GM21381 (cell line): ENCODE measurements at regions not wholly inside any gene's neighbourhood (a gene's known extent, or its start where the extent isn't known, plus 50 kb on each side); places are given as distances from the start of the nearest gene placed in this dataset.
"Not testable (repeated sequence)": the region's sequence is repeated elsewhere in the genome, so short reads cannot be mapped to it uniquely, and the experiment has no call there.

Experiments
- ATAC-seq: cut with Tn5 transposase; IDR thresholded peaks from one replicate; pipeline ENCODE4 v1.9.1; 2021; ENCODE audit warnings: mild to moderate bottlenecking, moderate library complexity; ENCODE audit not compliant: unreplicated experiment

- ATAC-seq = no peak
Measured at GRCh38 chr3:73894474-73895213, 269.9 kb upstream of the PDZRN3 start.

DNA sequence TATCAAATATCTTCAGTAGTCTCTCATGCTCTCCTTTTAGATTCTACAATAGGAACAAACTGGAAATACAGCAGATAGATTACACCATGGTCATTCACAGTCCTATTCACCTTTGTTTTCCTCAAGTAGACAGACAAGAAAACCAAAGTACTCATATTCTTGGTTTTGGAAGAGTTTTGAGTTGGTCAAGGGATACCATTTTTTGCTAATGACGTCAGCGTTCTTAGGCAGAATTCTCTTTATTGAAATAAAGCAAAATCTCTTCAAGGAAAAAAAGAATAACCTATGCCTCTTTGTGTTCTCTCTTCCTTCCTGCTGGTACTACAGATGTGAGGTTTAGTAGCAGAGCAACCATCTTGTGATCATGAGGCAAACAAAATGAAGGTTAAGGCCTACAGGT, 268.3 kb upstream of the PDZRN3 start:
- ATAC-seq = no peak

- no peak for ATAC-seq
Measured at GRCh38 chr3:73885862-73886261, 261.1 kb upstream of the PDZRN3 start.

DNA sequence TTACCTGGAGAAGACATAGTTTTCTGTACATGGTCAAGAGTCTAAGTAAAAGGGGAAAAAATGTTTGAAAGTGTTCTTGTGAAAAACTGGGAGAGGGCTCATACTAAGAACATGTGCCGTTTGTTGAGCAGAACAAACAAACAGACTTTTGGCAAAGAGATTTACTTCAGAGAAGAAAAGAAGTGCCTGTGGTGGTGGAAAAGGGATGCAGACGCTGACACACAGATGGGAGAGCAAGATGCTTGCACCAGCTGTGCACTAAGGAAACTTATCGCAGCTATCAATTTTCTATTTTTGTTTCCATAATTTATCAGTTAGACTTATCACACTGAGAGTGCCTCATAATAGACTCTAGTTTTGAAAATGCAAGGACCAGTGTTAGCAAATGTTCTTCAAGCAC, 259.6 kb upstream of the PDZRN3 start:
- ATAC-seq = no peak

- ATAC-seq = no peak
Measured at GRCh38 chr3:73883497-73883896, 258.8 kb upstream of the PDZRN3 start.

DNA sequence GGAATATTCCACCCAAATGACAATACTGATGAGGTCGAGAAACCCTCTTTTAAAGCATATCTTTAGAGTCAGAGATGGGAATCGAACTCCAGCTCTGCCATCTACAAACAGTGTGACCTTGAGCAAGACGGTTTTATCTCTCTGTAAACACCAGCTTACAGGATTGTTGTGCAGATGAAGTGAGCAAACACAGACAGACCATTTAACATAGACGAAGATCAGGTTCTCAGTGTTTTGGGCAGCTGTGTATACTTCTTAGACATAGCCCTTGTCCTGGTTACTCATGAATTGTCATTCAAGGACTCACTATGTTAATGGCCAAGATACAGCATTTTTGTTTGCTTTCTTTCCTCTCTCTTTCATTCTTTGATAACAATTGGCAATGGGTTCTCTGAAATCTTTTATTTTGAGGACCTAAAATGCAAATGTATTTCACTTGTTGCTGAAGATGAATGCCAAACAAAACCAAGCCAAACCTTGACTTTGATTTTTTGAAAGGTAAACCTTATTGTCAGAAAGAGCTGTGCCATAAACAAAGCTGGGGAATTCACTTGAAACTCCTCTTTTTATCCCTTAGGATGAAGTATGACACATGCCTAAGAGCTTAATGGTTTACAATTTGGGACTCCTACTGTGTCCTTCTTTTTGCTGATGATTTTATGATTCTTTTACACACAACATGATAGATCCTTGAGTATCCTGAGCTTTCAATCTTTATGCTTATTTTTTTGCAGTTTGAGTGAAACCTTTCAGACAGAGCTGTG, 250.0 kb upstream of the PDZRN3 start:
- ATAC-seq = no peak

DNA sequence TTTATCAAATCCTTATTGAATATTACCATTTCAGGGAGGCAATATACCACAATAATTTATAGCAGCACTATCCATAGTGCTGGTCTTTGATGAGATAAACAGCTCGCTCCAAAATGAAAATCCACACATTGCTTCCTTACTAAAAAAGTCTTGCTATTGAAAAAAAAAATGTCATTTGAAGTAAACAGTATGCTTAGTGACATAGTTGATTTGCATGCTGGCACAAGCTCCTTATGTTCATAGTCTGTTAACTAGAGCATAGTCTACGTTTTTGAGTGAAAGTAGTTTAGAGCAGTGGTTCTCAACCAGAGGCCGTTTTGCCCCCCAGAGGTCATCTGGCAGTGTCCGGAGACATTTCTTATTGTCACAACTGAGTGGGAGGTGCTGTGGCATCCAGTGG, 249.4 kb upstream of the PDZRN3 start:
- ATAC-seq = no peak

DNA sequence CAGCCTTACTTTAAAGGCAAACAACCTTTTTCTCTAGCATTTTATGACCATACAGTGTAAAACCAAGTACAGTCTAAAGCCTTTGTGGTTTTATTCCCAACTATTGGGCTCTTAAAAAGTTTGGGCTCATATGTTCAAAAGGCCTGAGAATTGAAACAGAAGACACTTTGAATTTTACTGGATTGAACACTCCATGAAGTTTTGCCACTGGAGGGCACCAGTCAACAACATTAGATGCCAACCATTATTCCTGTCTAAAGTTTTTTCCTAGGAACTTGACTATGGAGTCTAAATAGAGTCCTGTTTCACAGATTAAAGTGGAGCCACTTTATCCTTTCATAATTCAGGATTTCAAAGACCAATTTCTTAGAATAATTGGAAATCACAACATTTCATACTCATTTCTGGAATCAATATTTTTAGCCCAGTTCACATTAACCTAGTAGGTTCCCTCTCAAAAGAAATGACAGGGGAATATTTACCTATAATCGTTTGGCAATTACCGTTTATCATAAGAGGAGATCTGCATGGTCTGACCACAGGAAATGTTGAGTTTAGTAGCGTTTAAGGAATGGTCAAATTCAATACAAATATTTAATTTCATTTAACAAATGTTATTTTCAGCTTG, 244.1 kb upstream of the PDZRN3 start:
- no peak for ATAC-seq

GRCh38 chr3:73867524-73867923, 242.8 kb upstream of the PDZRN3 start:
- no peak for ATAC-seq

- ATAC-seq = no peak
Measured at GRCh38 chr3:73866846-73867245, 242.1 kb upstream of the PDZRN3 start.

DNA sequence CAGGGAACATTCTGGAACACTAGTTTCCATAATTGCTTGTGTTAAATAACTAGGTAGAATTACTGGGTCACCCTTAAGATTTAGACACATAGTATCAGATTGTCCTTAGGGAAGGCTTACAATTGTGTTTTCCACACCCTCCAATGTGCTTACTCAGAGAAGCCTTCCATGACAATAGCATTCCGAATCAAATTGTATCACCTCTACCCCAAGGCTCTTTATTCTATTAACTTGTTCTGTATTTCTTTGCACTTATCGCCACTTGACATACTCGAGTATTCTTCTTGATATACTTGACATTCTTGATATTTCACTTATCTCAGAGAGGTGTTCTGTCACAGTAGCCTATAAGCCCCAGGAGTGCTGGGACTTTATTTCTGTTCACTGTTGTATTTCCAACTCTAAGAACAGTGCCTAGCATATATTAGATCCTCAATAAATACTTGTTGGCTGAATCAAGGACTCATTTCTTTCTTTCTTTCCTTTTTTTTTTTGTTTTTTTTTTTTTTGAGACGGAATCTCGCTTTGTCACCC, 238.9 kb upstream of the PDZRN3 start:
- no peak for ATAC-seq

- no peak for ATAC-seq
Measured at GRCh38 chr3:73855813-73856212, 231.1 kb upstream of the PDZRN3 start.

DNA sequence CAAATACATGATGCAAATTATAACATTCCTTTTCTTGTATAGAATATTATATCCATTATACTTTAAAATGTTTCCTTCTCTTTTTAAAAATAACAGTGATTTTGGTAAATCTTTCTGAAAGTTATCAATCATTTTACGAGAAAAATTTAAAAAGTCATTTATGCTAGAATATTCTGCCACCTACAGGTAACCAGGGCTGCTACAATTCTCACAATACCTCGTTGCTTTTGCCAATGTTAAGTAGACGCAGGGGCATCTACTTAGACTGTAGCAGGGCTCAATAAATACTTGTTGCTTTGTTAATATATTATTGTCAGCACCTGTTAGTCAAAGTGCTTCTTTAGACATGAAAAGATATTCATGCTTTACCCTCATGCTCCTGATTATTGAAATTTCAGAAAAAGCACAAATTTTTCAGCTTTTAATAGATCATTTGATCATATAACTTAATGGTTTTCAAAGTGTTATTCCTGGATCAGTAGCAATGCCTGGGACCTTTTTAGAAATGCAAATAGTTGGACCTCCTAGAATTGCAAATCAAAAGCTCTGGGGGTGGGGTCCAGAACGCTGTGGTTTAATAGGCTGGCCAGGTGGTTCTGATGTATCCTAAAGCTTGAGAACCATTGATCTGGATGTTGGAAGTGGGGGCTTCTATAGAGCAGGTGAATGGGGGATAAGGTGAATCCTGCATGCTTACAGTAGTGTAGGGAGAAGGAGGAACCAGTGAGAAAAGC, 223.6 kb upstream of the PDZRN3 start:
- ATAC-seq = no peak

GRCh38 chr3:73846951-73847350, 222.2 kb upstream of the PDZRN3 start:
- ATAC-seq = no peak

GRCh38 chr3:73839032-73839431, 214.3 kb upstream of the PDZRN3 start:
- ATAC-seq = no peak

DNA sequence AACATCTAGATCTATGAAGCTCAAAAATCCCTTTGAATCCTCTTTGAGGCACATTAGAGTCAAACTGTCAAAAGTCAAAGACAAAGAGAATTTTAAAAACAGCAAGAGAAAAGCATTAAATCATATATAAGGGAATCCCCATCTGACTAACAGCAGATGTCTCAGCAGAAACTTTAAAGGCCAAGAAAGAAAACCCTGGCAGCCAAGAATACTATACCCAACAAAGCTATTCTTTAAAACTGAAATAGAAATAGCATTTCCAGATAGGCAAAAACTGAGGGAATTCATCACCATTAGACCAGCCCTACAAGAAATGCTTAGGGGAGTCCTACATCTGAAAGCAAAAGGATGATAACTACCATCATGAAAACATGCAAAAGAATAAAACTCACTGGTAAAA, 211.2 kb upstream of the PDZRN3 start:
- ATAC-seq = no peak

GRCh38 chr3:73832426-73832825, 207.7 kb upstream of the PDZRN3 start:
- no peak for ATAC-seq

GRCh38 chr3:73828348-73828747, 203.6 kb upstream of the PDZRN3 start:
- ATAC-seq = no peak

- no peak for ATAC-seq
Measured at GRCh38 chr3:73827725-73828211, 203.0 kb upstream of the PDZRN3 start.

DNA sequence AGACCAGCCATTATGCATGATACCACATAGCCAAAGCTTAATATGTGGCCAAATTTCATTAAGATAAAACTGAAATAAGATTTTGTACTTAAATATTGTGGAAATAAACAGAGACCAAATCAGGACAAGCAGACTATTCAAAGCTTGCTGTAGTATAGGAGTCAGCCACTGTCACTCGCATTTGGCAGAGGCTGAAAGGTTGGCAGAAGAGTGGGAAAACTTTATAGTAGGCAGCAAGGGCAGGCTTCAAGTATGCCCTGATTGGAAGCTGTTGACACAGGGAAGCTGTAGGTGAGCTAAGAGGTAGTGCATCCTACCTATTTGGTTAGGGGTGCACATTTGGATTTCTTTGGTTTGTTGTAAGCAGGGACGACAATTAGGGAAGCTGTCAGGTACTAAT, 202.5 kb upstream of the PDZRN3 start:
- ATAC-seq = no peak

DNA sequence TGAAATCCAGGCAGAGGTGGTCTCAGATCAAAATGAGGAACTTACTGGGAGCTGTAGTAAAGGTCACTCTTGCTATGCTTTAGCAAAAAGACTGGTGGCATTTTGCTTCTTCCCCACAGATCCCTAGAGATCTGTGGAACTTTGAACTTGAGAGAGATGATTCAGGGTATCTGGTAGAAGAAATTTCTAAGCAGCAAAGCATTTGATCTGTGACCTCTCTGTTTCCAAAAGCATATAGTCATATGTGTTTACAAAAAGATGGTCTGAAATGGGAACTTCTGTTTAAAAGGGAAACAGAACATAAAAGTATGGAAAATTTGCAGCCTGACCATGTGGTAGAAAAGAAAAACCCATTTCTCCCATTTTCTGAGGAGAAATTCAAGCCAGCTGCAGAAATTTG, 196.2 kb upstream of the PDZRN3 start:
- not testable (repeated sequence) for ATAC-seq
